HCT116 (cell line): ENCODE measurements at regions not wholly inside any gene's neighbourhood (a gene's known extent, or its start where the extent isn't known, plus 50 kb on each side); places are given as distances from the start of the nearest gene placed in this dataset.

ENCODE experiments used
- ATAC-seq: fragments of 200-7000 bp; cut with Tn5 transposase; 2 replicates; pipeline ENCODE4 v1.9.1; 2020; ENCODE audit warnings: mild to moderate bottlenecking, moderate library complexity
- BruUV-seq: library from RNA; stranded (reverse); fragments of 400-500 nt; replicated peaks from 2 replicates; lab custom pipeline; 2021; lab: Mats Ljungman, UMichigan
- CTCF ChIA-PET: fragments of 300-600 bp; sonication (Branson Sonifier 250); formaldehyde crosslinking; loops from one replicate; lab custom pipeline; 2021; ENCODE audit warnings: antibody characterized with exemption; lab: Charles Lee
- POLR2A ChIA-PET: fragments of 300-600, 350-600 bp; sonication (Branson Sonifier 250); formaldehyde crosslinking; loops from one replicate; lab custom pipeline; 2021; ENCODE audit warnings: antibody characterized with exemption; lab: Charles Lee
- RAD21 ChIA-PET, 2 experiments: fragments of 300-600 bp; sonication (Branson Sonifier 250); formaldehyde crosslinking; loops; one replicate each; lab custom pipeline; 2023; ENCODE audit warnings: low total read pairs in 2 of 2; ENCODE audit not compliant: uncharacterized antibody in 2 of 2, unreplicated experiment in 2 of 2, low non-redundant PET in 1 of 2; lab: Charles Lee
- DNase-seq: peaks from one replicate; pipeline ENCODE4 v3.0.0-alpha.2; 2010; ENCODE audit warnings: low read depth, low spot score
- H2AFZ ChIP-seq: fragments of 200-600 bp; shearing (Covaris generic), sonication (generic); 2 replicates; pipeline ENCODE4 v1.6.1; 2017; ENCODE audit warnings: low read depth, mixed run types, mixed read lengths, antibody characterized with exemption, low read length; ENCODE audit not compliant: poor library complexity, severe bottlenecking
- H3K27ac ChIP-seq: 2 replicates; pipeline ENCODE4 v1.5.1; 2012; ENCODE audit warnings: low read depth, low read length
- H3K27me3 ChIP-seq: fragments of 200-600 bp; sonication (generic); 2 replicates; pipeline ENCODE4 v1.6.1; 2016; ENCODE audit warnings: mixed run types, low read length, mixed read lengths; ENCODE audit not compliant: insufficient read depth
- H3K36me3 ChIP-seq, 2 experiments: fragments of 200-500 bp in 1 of 2; fragments of 200-600 bp in 1 of 2; sonication (Bioruptor generic) in 1 of 2; sonication (generic) in 1 of 2; 2 replicates each; pipeline versions ENCODE4 v1.5.1 to v1.6.1; 2014 to 2016; ENCODE audit warnings: low read length in 2 of 2, inconsistent platforms in 1 of 2, mixed read lengths in 1 of 2, mixed run types in 1 of 2; ENCODE audit not compliant: insufficient read depth in 2 of 2, control insufficient read depth in 1 of 2
- H3K4me1 ChIP-seq, 2 experiments: fragments of 200-600 bp in 1 of 2; sonication (generic) in 1 of 2; 2 replicates each; pipeline versions ENCODE4 v1.5.1 to v1.6.1; 2012 to 2017; ENCODE audit warnings: low read length in 2 of 2, inconsistent platforms in 1 of 2, mild to moderate bottlenecking in 1 of 2, mixed read lengths in 1 of 2, mixed run types in 1 of 2, moderate library complexity in 1 of 2; ENCODE audit not compliant: insufficient read depth in 2 of 2, control insufficient read depth in 1 of 2
- H3K4me2 ChIP-seq: fragments of 200-600 bp; sonication (generic); 2 replicates; pipeline ENCODE4 v1.6.1; 2017; ENCODE audit warnings: mixed run types, low read length, mixed read lengths
- H3K4me3 ChIP-seq, 2 experiments: fragments of 200-600 bp in 1 of 2; sonication (generic) in 1 of 2; replicated peaks in 1 of 2; 2 replicates each; pipeline ENCODE4 v1.5.1; 2011 to 2016; ENCODE audit warnings: low read length in 2 of 2, control low read depth in 1 of 2, low read depth in 1 of 2, mild to moderate bottlenecking in 1 of 2, mixed read lengths in 1 of 2, mixed run types in 1 of 2
- H3K79me2 ChIP-seq: fragments of 200-600 bp; sonication (generic); 2 replicates; pipeline ENCODE4 v1.6.1; 2017; ENCODE audit warnings: mild to moderate bottlenecking, mixed run types, low read length, moderate library complexity, mixed read lengths; ENCODE audit not compliant: insufficient read depth
- H3K9ac ChIP-seq: fragments of 200-600 bp; sonication (generic); 2 replicates; pipeline ENCODE4 v1.6.1; 2016; ENCODE audit warnings: low read length, mixed read lengths
- H3K9me2 ChIP-seq: fragments of 200-600 bp; sonication (generic), shearing (Covaris generic); 2 replicates; pipeline ENCODE4 v1.6.1; 2017; ENCODE audit warnings: mixed run types, mild to moderate bottlenecking, moderate library complexity; ENCODE audit not compliant: insufficient read depth
- H3K9me3 ChIP-seq, 2 experiments: fragments of 200-500 bp in 1 of 2; fragments of 200-600 bp in 1 of 2; sonication (Bioruptor generic) in 1 of 2; sonication (generic) in 1 of 2; 2 replicates each; pipeline ENCODE4 v1.6.1; 2014 to 2017; ENCODE audit warnings: low read length in 2 of 2, mixed read lengths in 2 of 2, inconsistent platforms in 1 of 2, low read depth in 1 of 2, mild to moderate bottlenecking in 1 of 2, mixed run types in 1 of 2, moderate library complexity in 1 of 2; ENCODE audit not compliant: control insufficient read depth in 1 of 2, insufficient read depth in 1 of 2
- H4K20me1 ChIP-seq: fragments of 200-600 bp; sonication (generic), shearing (Covaris generic); 2 replicates; pipeline ENCODE4 v1.6.1; 2017; ENCODE audit warnings: mixed run types, mild to moderate bottlenecking, moderate library complexity; ENCODE audit not compliant: insufficient read depth
- CBX3 ChIP-seq: IDR thresholded peaks from 2 replicates; pipeline ENCODE4 v1.6.1; 2012; ENCODE audit warnings: low read depth
- FOSL1 ChIP-seq: IDR thresholded peaks from 2 replicates; pipeline ENCODE4 v1.6.1; 2012; ENCODE audit warnings: low read depth
- POLR2AphosphoS5 ChIP-seq: IDR thresholded peaks from 2 replicates; pipeline ENCODE4 v1.6.1; 2011; ENCODE audit warnings: mild to moderate bottlenecking, low read depth, low read length, moderate library complexity
- RAD21 ChIP-seq: IDR thresholded peaks from 2 replicates; pipeline ENCODE4 v1.6.1; 2012; ENCODE audit warnings: low read depth, mild to moderate bottlenecking
- SIN3A ChIP-seq: IDR thresholded peaks from 2 replicates; pipeline ENCODE4 v1.6.1; 2012; ENCODE audit warnings: low read depth
- SP1 ChIP-seq: IDR thresholded peaks from 2 replicates; pipeline ENCODE4 v1.6.1; 2012; ENCODE audit warnings: low read depth
- ZBTB33 ChIP-seq: IDR thresholded peaks from 2 replicates; pipeline ENCODE4 v1.6.1; 2011; ENCODE audit warnings: mild to moderate bottlenecking, low read length, moderate library complexity; ENCODE audit not compliant: insufficient replicate concordance; ENCODE audit errors: extremely low read depth
- intact Hi-C: fragments of 100-400 bp; cut with micrococcal nuclease; formaldehyde crosslinking; loops from 2 replicates; pipeline ENCODE4 v1.10.0; 2022
- TF ChIP-seq, protein P1 (sequence below): IDR thresholded peaks from 2 replicates; pipeline ENCODE4 v1.6.1; 2012

GRCh38 chr12:107415071-107415470, 270.5 kb upstream of the PWP1 start (continued):
- TF ChIP-seq ZBTB33, result no peak

GRCh38 chr12:107415834-107416233, 269.8 kb upstream of the PWP1 start:
- H2AFZ ChIP-seq, result no peak overlapping the region
- H3K9me3 ChIP-seq, result no peaks in the 10 kb centered on the region
- ChIA-PET CTCF (interaction anchor here (1.2 kb wide), 1 partner anchor 11 kb away, joined by 4 read pairs; no protein-coding TSS in a partner anchor), RAD21 (no interaction called here), POLR2A (no interaction called here)
- no peaks in the 10 kb centered on the region for H3K36me3 ChIP-seq
- DNase-seq, result no peak
- no peak overlapping the region for H3K4me3 ChIP-seq
- no peaks in the 10 kb centered on the region for H3K79me2 ChIP-seq
- H3K27me3 ChIP-seq, result no peaks in the 10 kb centered on the region
- ATAC-seq, result no peak
- no peak overlapping the region for H3K27ac ChIP-seq
- H3K9me2 ChIP-seq, result no peaks in the 10 kb centered on the region
- no TSS peak for BruUV-seq
- H4K20me1 ChIP-seq, result no peaks in the 10 kb centered on the region
- peaks cover 0 to 15% of the 10 kb centered on the region in 2 experiments; a peak in 1 of 4 replicates for H3K4me1 ChIP-seq
- TF ChIP-seq SIN3A (no peak), POLR2AphosphoS5 (no peak), FOSL1 (no peak), RAD21 (no peak)
- TF ChIP-seq, protein P1, sequence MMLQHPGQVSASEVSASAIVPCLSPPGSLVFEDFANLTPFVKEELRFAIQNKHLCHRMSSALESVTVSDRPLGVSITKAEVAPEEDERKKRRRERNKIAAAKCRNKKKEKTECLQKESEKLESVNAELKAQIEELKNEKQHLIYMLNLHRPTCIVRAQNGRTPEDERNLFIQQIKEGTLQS, result no peak
- intact Hi-C loops, result no loop called here
- no peak overlapping the region for H3K4me2 ChIP-seq
- H3K9ac ChIP-seq, result no peak overlapping the region

- intact Hi-C loops, result no loop called here
- no peaks in the 10 kb centered on the region for H4K20me1 ChIP-seq
- no peak overlapping the region for H3K4me2 ChIP-seq
- H3K4me3 ChIP-seq, result no peak overlapping the region
- no peak for DNase-seq
- TF ChIP-seq CBX3, result no peak
- no peak for TF ChIP-seq POLR2AphosphoS5
- no peak for TF ChIP-seq SIN3A
- no peak for TF ChIP-seq SP1
- H3K4me1 ChIP-seq, result peaks cover 0 to 8% of the 10 kb centered on the region in 2 experiments; a peak in 1 of 4 replicates
- no peaks in the 10 kb centered on the region for H3K9me2 ChIP-seq
- BruUV-seq, result no TSS peak
- ATAC-seq, result no peak
- RAD21 ChIA-PET, result no interaction called here
- CTCF ChIA-PET, result no interaction called here
- H3K9ac ChIP-seq, result no peak overlapping the region
- no peaks in the 10 kb centered on the region for H3K79me2 ChIP-seq
- no peak overlapping the region for H3K27ac ChIP-seq
- POLR2A ChIA-PET, result no interaction called here
- H2AFZ ChIP-seq, result no peak overlapping the region
- H3K36me3 ChIP-seq, result no peaks in the 10 kb centered on the region
- H3K27me3 ChIP-seq, result no peaks in the 10 kb centered on the region
- no peaks in the 10 kb centered on the region for H3K9me3 ChIP-seq
Measured at GRCh38 chr12:107417004-107417403, 268.6 kb upstream of the PWP1 start.
